ENCODE measurements at regions not wholly inside any gene's neighbourhood (a gene's known extent, or its start where the extent isn't known, plus 50 kb on each side); places are given as distances from the start of the nearest gene placed in this dataset.

DNA sequence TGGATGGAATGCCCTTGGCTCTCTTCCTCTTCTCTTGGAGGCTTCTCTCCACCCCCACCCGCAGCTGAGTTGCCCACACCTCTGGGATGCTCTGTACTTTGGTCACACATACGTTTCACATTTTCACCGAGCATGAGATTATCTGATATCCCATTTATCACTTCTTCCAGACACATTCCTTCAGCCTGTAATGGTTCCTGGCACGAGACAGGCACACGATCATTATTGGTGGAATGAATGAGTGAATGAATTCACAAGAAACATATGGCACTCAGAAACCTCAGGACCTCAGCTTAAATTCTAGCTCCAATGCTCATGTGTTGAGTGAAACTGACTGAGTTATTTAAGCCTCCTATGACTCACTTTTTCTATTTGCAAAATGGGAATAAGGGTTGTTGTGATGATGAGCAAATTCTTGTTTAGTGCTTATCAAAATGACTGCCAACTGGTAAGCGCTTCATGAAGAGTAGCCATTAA is 242.7 kb upstream of the JUN start:
- Histone ChIP-seq H3K18ac (ENCODE audit: extremely low read depth, low read length) (no peak overlapping the region), H3K4ac (replicated peaks; ENCODE audit: insufficient read length, low read depth, low read length) (no peak overlapping the region), H4K8ac (ENCODE audit: extremely low read depth, insufficient read depth, low read length) (no peak overlapping the region), H3K79me1 (ENCODE audit: low read depth, low read length) (no peaks in the 10 kb centered on the region), H3K27ac (ENCODE audit: low read depth, low read length) (no peak overlapping the region), H3K27me3 (replicated peaks in 1 of 4; ENCODE audit: control insufficient read depth in 3 of 4, extremely low read depth in 1 of 4, insufficient read depth in 3 of 4, low read length in 3 of 4) (no peaks in the 10 kb centered on the region), H3K14ac (ENCODE audit: insufficient read length) (no peak overlapping the region), H4K20me1 (replicated peaks in 1 of 2; ENCODE audit: control insufficient read depth in 1 of 2, insufficient read depth in 2 of 2, low read length in 2 of 2) (no peaks in the 10 kb centered on the region), H4K5ac (ENCODE audit: insufficient read length, low read depth, low read length) (no peak overlapping the region), H3K36me3 (ENCODE audit: control insufficient read depth in 2 of 4, insufficient read depth in 4 of 4, low read length in 3 of 4) (no peaks in the 10 kb centered on the region), H3K4me2 (ENCODE audit: insufficient read depth in 1 of 2, low read depth in 2 of 2, low read length in 2 of 2) (no peak overlapping the region), H2BK5ac (ENCODE audit: low read depth, low read length) (no peak overlapping the region), H3K23me2 (ENCODE audit: low read depth, low read length) (no peaks in the 10 kb centered on the region), H2AK5ac (ENCODE audit: low read depth, low read length) (no peak overlapping the region), H3K9ac (replicated peaks in 1 of 4; ENCODE audit: extremely low read depth in 1 of 4, low read depth in 3 of 4, low read length in 3 of 4) (no peak overlapping the region), H2BK20ac (ENCODE audit: low read length) (no peak overlapping the region), H2BK12ac (ENCODE audit: low read depth, low read length) (no peak overlapping the region), H2BK120ac (replicated peaks; ENCODE audit: low read depth, low read length) (no peak overlapping the region), H2BK15ac (ENCODE audit: low read length) (no peak overlapping the region), H3K56ac (replicated peaks; ENCODE audit: insufficient read length, low read depth, low read length) (no peak overlapping the region), H4K91ac (replicated peaks; ENCODE audit: insufficient read length, low read length) (no peak overlapping the region), H3K4me3 (ENCODE audit: extremely low read depth in 1 of 4, insufficient read depth in 2 of 4, low read depth in 3 of 4, low read length in 4 of 4) (no peak overlapping the region), H3K23ac (ENCODE audit: insufficient read length) (no peak overlapping the region), H3K79me2 (ENCODE audit: control insufficient read depth in 1 of 2, insufficient read depth in 2 of 2, low read length in 2 of 2) (no peaks in the 10 kb centered on the region), H3K4me1 (replicated peaks in 1 of 4; ENCODE audit: control insufficient read depth in 3 of 4, insufficient read depth in 4 of 4, low read length in 3 of 4) (no peaks in the 10 kb centered on the region), H3K9me3 (ENCODE audit: insufficient read depth in 2 of 2, low read depth in 1 of 2, low read length in 1 of 2) (no peaks in the 10 kb centered on the region), H2AFZ (ENCODE audit: low read length) (no peak overlapping the region)
- no peak for FAIRE-seq
- WGBS, 2 experiments (ENCODE audit: extremely low coverage in 1 of 2, insufficient coverage in 1 of 2, insufficient read length in 1 of 2, insufficient replicate concordance in 2 of 2, low coverage in 1 of 2, low lambda C conversion rate in 2 of 2, missing lambda C conversion rate in 1 of 2), result 91% methylated on average over 6 of the region's 6 CpGs; no CpG with 5 or more reads in 1 of the 2 experiments
- TF ChIP-seq CREB1 (IDR thresholded peaks at IDR 0.05) (no peak), RNF2 (IDR thresholded peaks at IDR 0.05; ENCODE audit: borderline replicate concordance, low read depth, low read length, missing control alignments, poor library complexity, severe bottlenecking) (no peak), NRF1 (IDR thresholded peaks at IDR 0.05; ENCODE audit: low read depth, low read length) (no peak), RBBP5 (IDR thresholded peaks at IDR 0.05; ENCODE audit: borderline replicate concordance, low read depth, low read length) (no peak), BRCA1 (IDR thresholded peaks at IDR 0.05; ENCODE audit: low read depth, low read length) (no peak), BCL11A (IDR thresholded peaks at IDR 0.05; ENCODE audit: low read depth in 2 of 2, low read length in 2 of 2) (no peak), SRF (IDR thresholded peaks at IDR 0.05; ENCODE audit: low read depth, low read length) (no peak), TAF7 (optimal IDR thresholded peaks at IDR 0.05; ENCODE audit: borderline replicate concordance, low read depth, low read length) (no peak), TEAD4 (IDR thresholded peaks at IDR 0.05; ENCODE audit: low read depth, low read length) (no peak), MAFK (IDR thresholded peaks at IDR 0.05; ENCODE audit: low read depth, low read length) (no peak), SUZ12 (IDR thresholded peaks at IDR 0.05; ENCODE audit: low read length) (no peak), KDM4A (IDR thresholded peaks at IDR 0.05; ENCODE audit: low read depth, low read length, severe bottlenecking) (no peak), HDAC2 (IDR thresholded peaks at IDR 0.05; ENCODE audit: borderline replicate concordance in 1 of 2, low read depth in 2 of 2, low read length in 2 of 2) (no peak)
- DNase-seq (ENCODE audit: low read depth in 1 of 2, low spot score in 2 of 2), result no peak
- POLR2A ChIA-PET (ENCODE audit: partially characterized antibody), result no interaction called here
- CTCF ChIA-PET (ENCODE audit: partially characterized antibody), result interaction anchor here (1.0 to 3.2 kb wide), 2 partner anchors 10 to 41 kb away, joined by 3 to 9 read pairs; no protein-coding TSS in a partner anchor

Data from H1 (cell line).